Mesodermal cell (in vitro differentiated cells): ENCODE measurements at regions not wholly inside any gene's neighbourhood (a gene's known extent, or its start where the extent isn't known, plus 50 kb on each side); places are given as distances from the start of the nearest gene placed in this dataset.

Source experiments
- H3K27ac ChIP-seq: 2 replicates; pipeline ENCODE4 v1.7.0; 2013; ENCODE audit warnings: mild to moderate bottlenecking, low read depth, low read length, moderate library complexity; ENCODE audit not compliant: severe bottlenecking
- H3K36me3 ChIP-seq: 2 replicates; pipeline ENCODE4 v1.7.1; 2013; ENCODE audit warnings: mild to moderate bottlenecking, low read length, moderate library complexity; ENCODE audit not compliant: control insufficient read depth, insufficient read depth
- H3K4me1 ChIP-seq: one replicate; pipeline ENCODE4 v1.7.1; 2013; ENCODE audit warnings: mild to moderate bottlenecking, low read length; ENCODE audit not compliant: insufficient read depth, control insufficient read depth, poor library complexity, severe bottlenecking
- H3K4me3 ChIP-seq: 2 replicates; pipeline ENCODE4 v1.7.0; 2013; ENCODE audit warnings: low read length, control low read depth, mild to moderate bottlenecking; ENCODE audit not compliant: insufficient read depth, poor library complexity, severe bottlenecking; ENCODE audit errors: extremely low read depth
- H3K9me3 ChIP-seq: 2 replicates; pipeline ENCODE4 v1.7.1; 2013; ENCODE audit warnings: mild to moderate bottlenecking, low read length, moderate library complexity; ENCODE audit not compliant: control insufficient read depth
- WGBS, 2 experiments: methylation state at CpG; one replicate each; pipeline ENCODE4 v1.1.5; 2013; ENCODE audit warnings: missing lambda C conversion rate in 2 of 2; ENCODE audit not compliant: insufficient coverage in 2 of 2; 5-methylcytosine and 5-hydroxymethylcytosine counted together

- Histone ChIP-seq H3K27ac (no peak overlapping the region), H3K36me3 (no peaks in the 10 kb centered on the region), H3K4me3 (no peak overlapping the region), H3K4me1 (no peaks in the 10 kb centered on the region), H3K9me3 (no peaks in the 10 kb centered on the region)
- 90 to 97% methylated on average over 3 to 4 of the region's 4 CpGs for WGBS, 2 experiments
Measured at GRCh38 chr4:79027656-79028055, 88.4 kb upstream of the PAQR3 start.

- WGBS, 2 experiments = no CpG with 5 or more reads among the region's 2 CpGs
- no peak overlapping the region for H3K4me3 ChIP-seq
- no peak overlapping the region for H3K27ac ChIP-seq
- no peaks in the 10 kb centered on the region for H3K4me1 ChIP-seq
- H3K36me3 ChIP-seq = no peaks in the 10 kb centered on the region
- H3K9me3 ChIP-seq = no peaks in the 10 kb centered on the region
Measured at GRCh38 chr4:79025170-79025569, 85.9 kb upstream of the PAQR3 start.

- Histone ChIP-seq H3K27ac (no peak overlapping the region), H3K4me1 (no peaks in the 10 kb centered on the region), H3K9me3 (no peaks in the 10 kb centered on the region), H3K36me3 (no peaks in the 10 kb centered on the region), H3K4me3 (no peak overlapping the region)
- WGBS, 2 experiments = 87 to 88% methylated on average over 5 to 6 of the region's 8 CpGs
Measured at GRCh38 chr4:79023799-79024770, 84.8 kb upstream of the PAQR3 start.

- H3K27ac ChIP-seq = no peak overlapping the region
Measured at GRCh38 chr4:79022529-79022928, 83.3 kb upstream of the PAQR3 start.

GRCh38 chr4:79017481-79017880 is 78.2 kb upstream of the PAQR3 start:
- no peak overlapping the region for H3K4me3 ChIP-seq
- whole genome bisulfite sequencing, 2 experiments = no CpG with 5 or more reads among the region's 1 CpG
- no peak overlapping the region for H3K27ac ChIP-seq

More at GRCh38 chr4:79022529-79022928, 83.3 kb upstream of the PAQR3 start:
- no peaks in the 10 kb centered on the region for H3K9me3 ChIP-seq
- H3K36me3 ChIP-seq = no peaks in the 10 kb centered on the region
- H3K4me3 ChIP-seq = no peak overlapping the region
- 90 to 91% methylated on average over 6 to 8 of the region's 9 CpGs for WGBS, 2 experiments
- H3K4me1 ChIP-seq = no peaks in the 10 kb centered on the region

GRCh38 chr4:79016878-79017277 is 77.6 kb upstream of the PAQR3 start:
- Histone ChIP-seq H3K4me1 (no peaks in the 10 kb centered on the region), H3K4me3 (no peak overlapping the region), H3K36me3 (no peaks in the 10 kb centered on the region), H3K9me3 (no peaks in the 10 kb centered on the region), H3K27ac (no peak overlapping the region)
- 80 to 81% methylated on average over 1 to 2 of the region's 3 CpGs for WGBS, 2 experiments

More at GRCh38 chr4:79017481-79017880, 78.2 kb upstream of the PAQR3 start:
- H3K36me3 ChIP-seq = no peaks in the 10 kb centered on the region
- H3K4me1 ChIP-seq = no peaks in the 10 kb centered on the region
- no peaks in the 10 kb centered on the region for H3K9me3 ChIP-seq

GRCh38 chr4:79015411-79015810 is 76.2 kb upstream of the PAQR3 start:
- H3K36me3 ChIP-seq = no peaks in the 10 kb centered on the region
- no peak overlapping the region for H3K27ac ChIP-seq
- no peaks in the 10 kb centered on the region for H3K4me1 ChIP-seq
- H3K4me3 ChIP-seq = no peak overlapping the region
- 74 to 86% methylated on average over 1 to 2 of the region's 2 CpGs for WGBS, 2 experiments
- H3K9me3 ChIP-seq = no peaks in the 10 kb centered on the region

GRCh38 chr4:79014230-79014629 is 75.0 kb upstream of the PAQR3 start:
- H3K4me3 ChIP-seq = no peak overlapping the region
- WGBS, 2 experiments = 100% methylated on average over 2 of the region's 3 CpGs; no CpG with 5 or more reads in 1 of the 2 experiments
- H3K9me3 ChIP-seq = no peaks in the 10 kb centered on the region
- H3K4me1 ChIP-seq = no peaks in the 10 kb centered on the region
- H3K27ac ChIP-seq = no peak overlapping the region
- no peaks in the 10 kb centered on the region for H3K36me3 ChIP-seq

- Histone ChIP-seq H3K4me1 (no peaks in the 10 kb centered on the region), H3K36me3 (no peaks in the 10 kb centered on the region), H3K9me3 (no peaks in the 10 kb centered on the region), H3K4me3 (no peak overlapping the region), H3K27ac (no peak overlapping the region)
- no CpG with 5 or more reads among the region's 3 CpGs for WGBS, 2 experiments
Measured at GRCh38 chr4:79013756-79014155, 74.5 kb upstream of the PAQR3 start.

GRCh38 chr4:78990938-78991810 is 51.9 kb upstream of the PAQR3 start:
- no peak overlapping the region for H3K4me3 ChIP-seq
- WGBS, 2 experiments = 100% methylated on average over 2 of the region's 4 CpGs; no CpG with 5 or more reads in 1 of the 2 experiments
- no peaks in the 10 kb centered on the region for H3K9me3 ChIP-seq
- no peaks in the 10 kb centered on the region for H3K36me3 ChIP-seq
- H3K27ac ChIP-seq = no peak overlapping the region
- H3K4me1 ChIP-seq = no peaks in the 10 kb centered on the region
